KMS-11 (cell line): ENCODE measurements at regions not wholly inside any gene's neighbourhood (a gene's known extent, or its start where the extent isn't known, plus 50 kb on each side); places are given as distances from the start of the nearest gene placed in this dataset.
A peak's percentile ranks its signal among the peaks of the same experiment; 100 is the strongest.

Experiments used
- H2AFZ ChIP-seq: fragments of 200-600 bp; sonication (generic); 2 replicates; pipeline ENCODE4 v1.6.1; 2016; ENCODE audit warnings: antibody characterized with exemption, mixed run types, low read depth
- H3K27ac ChIP-seq: fragments of 200-600 bp; sonication (generic); 2 replicates; pipeline ENCODE4 v1.6.1; 2016; ENCODE audit warnings: mild to moderate bottlenecking, mixed run types
- H3K27me3 ChIP-seq: fragments of 200-600 bp; sonication (generic); 2 replicates; pipeline ENCODE4 v1.6.1; 2017; ENCODE audit warnings: mild to moderate bottlenecking, low read depth, mixed run types, moderate library complexity; ENCODE audit not compliant: insufficient read depth
- H3K36me3 ChIP-seq: fragments of 200-600 bp; sonication (generic); 2 replicates; pipeline ENCODE4 v1.6.1; 2017; ENCODE audit warnings: mild to moderate bottlenecking, mixed run types; ENCODE audit not compliant: insufficient read depth
- H3K4me1 ChIP-seq: fragments of 200-600 bp; sonication (generic); 2 replicates; pipeline ENCODE4 v1.6.1; 2016; ENCODE audit warnings: mild to moderate bottlenecking, low read depth, mixed run types; ENCODE audit not compliant: poor library complexity, severe bottlenecking
- H3K4me2 ChIP-seq: fragments of 200-600 bp; sonication (generic); 2 replicates; pipeline ENCODE4 v1.7.0; 2016; ENCODE audit warnings: mild to moderate bottlenecking, mixed run types
- H3K4me3 ChIP-seq: fragments of 200-600 bp; sonication (generic); IDR thresholded peaks from 2 replicates; pipeline ENCODE4 v1.6.1; 2017; ENCODE audit warnings: low read depth, low read length, mixed read lengths; ENCODE audit not compliant: insufficient read depth
- H3K79me2 ChIP-seq: fragments of 200-600 bp; sonication (generic); 2 replicates; pipeline ENCODE4 v1.6.1; 2016; ENCODE audit warnings: low read depth, mixed run types; ENCODE audit not compliant: insufficient read depth
- H3K9ac ChIP-seq: fragments of 200-600 bp; sonication (generic); 2 replicates; pipeline ENCODE4 v1.6.1; 2016; ENCODE audit warnings: mild to moderate bottlenecking, mixed run types
- H4K20me1 ChIP-seq: fragments of 200-600 bp; sonication (generic); 2 replicates; pipeline ENCODE4 v1.6.1; 2016; ENCODE audit warnings: mild to moderate bottlenecking, mixed run types; ENCODE audit not compliant: insufficient read depth
- TF ChIP-seq, protein P1 (sequence below): fragments of 200-600 bp; sonication (generic); conservative IDR thresholded peaks from 2 replicates; pipeline ENCODE4 v1.6.1; 2017; ENCODE audit warnings: low read depth, mild to moderate bottlenecking, antibody characterized with exemption, low read length, moderate library complexity, mixed read lengths

DNA sequence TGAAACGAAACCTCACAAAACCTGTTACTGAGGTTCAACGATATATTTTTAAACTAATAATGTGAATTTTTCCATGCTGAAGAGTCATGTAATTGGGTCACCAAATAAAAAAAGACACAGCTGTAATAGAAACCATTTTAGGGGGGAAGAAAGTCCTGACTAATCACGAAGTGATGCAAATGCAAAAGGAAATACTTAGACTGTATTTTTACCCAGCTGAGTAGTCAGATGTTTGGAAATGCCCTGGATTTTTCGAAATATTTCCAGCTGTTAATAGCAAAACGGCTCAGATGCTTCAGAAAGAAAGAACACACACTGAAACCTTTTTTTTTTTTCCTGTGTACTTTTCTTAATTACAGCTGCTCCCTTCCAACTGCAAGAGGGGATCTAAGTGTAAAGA is 210.3 kb downstream of the SETD4 start:
- no peak overlapping the region for H3K4me3 ChIP-seq
- H3K27me3 ChIP-seq: no peaks in the 10 kb centered on the region
- no peaks in the 10 kb centered on the region for H3K36me3 ChIP-seq
- no peaks in the 10 kb centered on the region for H3K79me2 ChIP-seq
- H3K9ac ChIP-seq: no peak overlapping the region
- H3K4me1 ChIP-seq: peaks cover 19% of the 10 kb centered on the region
- H3K4me2 ChIP-seq: peak overlapping the region; percentile 22
- peak overlapping the region; percentile 11; the same call in 1 of the 2 replicates for H2AFZ ChIP-seq
- TF ChIP-seq, protein P1, sequence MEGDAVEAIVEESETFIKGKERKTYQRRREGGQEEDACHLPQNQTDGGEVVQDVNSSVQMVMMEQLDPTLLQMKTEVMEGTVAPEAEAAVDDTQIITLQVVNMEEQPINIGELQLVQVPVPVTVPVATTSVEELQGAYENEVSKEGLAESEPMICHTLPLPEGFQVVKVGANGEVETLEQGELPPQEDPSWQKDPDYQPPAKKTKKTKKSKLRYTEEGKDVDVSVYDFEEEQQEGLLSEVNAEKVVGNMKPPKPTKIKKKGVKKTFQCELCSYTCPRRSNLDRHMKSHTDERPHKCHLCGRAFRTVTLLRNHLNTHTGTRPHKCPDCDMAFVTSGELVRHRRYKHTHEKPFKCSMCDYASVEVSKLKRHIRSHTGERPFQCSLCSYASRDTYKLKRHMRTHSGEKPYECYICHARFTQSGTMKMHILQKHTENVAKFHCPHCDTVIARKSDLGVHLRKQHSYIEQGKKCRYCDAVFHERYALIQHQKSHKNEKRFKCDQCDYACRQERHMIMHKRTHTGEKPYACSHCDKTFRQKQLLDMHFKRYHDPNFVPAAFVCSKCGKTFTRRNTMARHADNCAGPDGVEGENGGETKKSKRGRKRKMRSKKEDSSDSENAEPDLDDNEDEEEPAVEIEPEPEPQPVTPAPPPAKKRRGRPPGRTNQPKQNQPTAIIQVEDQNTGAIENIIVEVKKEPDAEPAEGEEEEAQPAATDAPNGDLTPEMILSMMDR: no peak
- H3K27ac ChIP-seq: no peak overlapping the region
- no peaks in the 10 kb centered on the region for H4K20me1 ChIP-seq

DNA sequence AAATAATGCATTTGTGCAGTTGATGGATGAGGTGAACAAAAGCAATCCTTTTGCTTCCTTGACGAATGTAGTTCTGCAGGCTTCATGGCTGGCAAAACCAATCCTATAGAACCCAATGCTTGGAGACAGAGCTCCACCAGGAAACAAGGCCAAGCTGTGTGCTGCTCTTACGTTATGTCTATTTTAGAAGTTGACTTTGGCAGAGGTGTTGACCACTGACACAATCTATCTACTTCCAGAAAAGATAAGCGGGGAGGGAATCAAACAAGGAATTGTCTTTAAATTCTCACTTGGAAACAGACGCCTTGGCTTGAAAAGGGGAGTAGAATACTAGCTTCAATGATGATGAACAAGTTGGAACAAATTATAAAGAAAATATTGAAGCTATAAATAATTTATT is 211.2 kb downstream of the SETD4 start:
- Histone ChIP-seq H3K36me3 (no peaks in the 10 kb centered on the region), H4K20me1 (no peaks in the 10 kb centered on the region), H3K4me3 (no peak overlapping the region), H3K27me3 (no peaks in the 10 kb centered on the region), H2AFZ (no peak overlapping the region), H3K4me1 (peaks cover 19% of the 10 kb centered on the region), H3K9ac (no peak overlapping the region), H3K27ac (no peak overlapping the region), H3K4me2 (no peak overlapping the region; the same call in 1 of the 2 replicates), H3K79me2 (no peaks in the 10 kb centered on the region)
- TF ChIP-seq, protein P1: no peak

- TF ChIP-seq, protein P1: no peak
- no peaks in the 10 kb centered on the region for H3K79me2 ChIP-seq
- no peaks in the 10 kb centered on the region for H4K20me1 ChIP-seq
- H3K4me3 ChIP-seq: no peak overlapping the region
- no peak overlapping the region for H3K9ac ChIP-seq
- no peak overlapping the region for H3K4me2 ChIP-seq
- H3K36me3 ChIP-seq: no peaks in the 10 kb centered on the region
- no peaks in the 10 kb centered on the region for H3K4me1 ChIP-seq
- no peak overlapping the region for H2AFZ ChIP-seq
- no peak overlapping the region for H3K27ac ChIP-seq
- no peaks in the 10 kb centered on the region for H3K27me3 ChIP-seq
Measured at GRCh38 chr21:35843911-35844667, 216.2 kb downstream of the SETD4 start.

GRCh38 chr21:35840949-35841348 is 219.4 kb downstream of the SETD4 start:
- no peaks in the 10 kb centered on the region for H4K20me1 ChIP-seq
- no peak overlapping the region for H3K4me2 ChIP-seq
- H3K4me1 ChIP-seq: no peaks in the 10 kb centered on the region
- H3K36me3 ChIP-seq: no peaks in the 10 kb centered on the region
- H3K79me2 ChIP-seq: no peaks in the 10 kb centered on the region
- H3K4me3 ChIP-seq: no peak overlapping the region
- H3K9ac ChIP-seq: no peak overlapping the region
- no peaks in the 10 kb centered on the region for H3K27me3 ChIP-seq
- no peak overlapping the region for H2AFZ ChIP-seq
- TF ChIP-seq, protein P1: no peak
- H3K27ac ChIP-seq: no peak overlapping the region
